ENCODE measurements at regions not wholly inside any gene's neighbourhood (a gene's known extent, or its start where the extent isn't known, plus 50 kb on each side); places are given as distances from the start of the nearest gene placed in this dataset.

DNA sequence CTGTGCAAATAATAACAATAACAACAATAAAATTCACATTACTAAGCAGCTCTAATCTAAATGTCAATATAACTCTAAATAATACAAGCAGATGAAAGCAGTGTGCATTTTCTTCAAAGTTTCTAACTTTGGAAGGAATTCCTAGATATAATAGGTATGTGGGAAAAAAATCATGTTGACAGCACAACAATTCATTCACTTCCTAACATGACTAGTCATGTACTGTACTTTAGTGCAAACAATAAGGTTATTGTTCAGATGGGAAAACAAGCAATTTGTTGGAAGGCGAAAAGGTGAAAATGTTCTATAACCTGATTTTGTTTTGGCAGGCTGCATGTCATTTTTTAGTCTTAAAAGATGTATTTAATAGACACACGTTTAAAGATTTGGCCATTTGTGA lies 484.3 kb upstream of the JAG1 start:
- TF ChIP-seq CTCF (conservative IDR thresholded peaks at IDR 0.05; ENCODE audit: low read length) (no peak), EZH2phosphoT487 (IDR thresholded peaks at IDR 0.05; ENCODE audit: borderline replicate concordance) (no peak)
